ENCODE measurements at regions not wholly inside any gene's neighbourhood (a gene's known extent, or its start where the extent isn't known, plus 50 kb on each side); places are given as distances from the start of the nearest gene placed in this dataset.

GRCh38 chr4:181647396-181648147, 595.6 kb upstream of the TENM3 start:
- H3K27ac ChIP-seq (ENCODE audit: extremely low read length, insufficient read depth, low read length): no peak overlapping the region
- ChIA-PET POLR2A (no interaction called here), CTCF (ENCODE audit: low intra/inter-chr PET ratio, low total read pairs) (no interaction called here)
- no peak overlapping the region for H2AFZ ChIP-seq (ENCODE audit: low read length)
- H3K79me2 ChIP-seq (ENCODE audit: insufficient read depth, low read length): no peaks in the 10 kb centered on the region
- FAIRE-seq (no peak), DNase-seq (ENCODE audit: low spot score) (no peak), ATAC-seq (no peak)
- no peaks in the 10 kb centered on the region for H3K4me1 ChIP-seq (ENCODE audit: insufficient read depth, low read length)
- BruUV-seq (replicated peaks): no TSS peak
- no peaks in the 10 kb centered on the region for H3K36me3 ChIP-seq (replicated peaks in 1 of 2; ENCODE audit: control insufficient read depth in 1 of 2, insufficient read depth in 2 of 2, low read length in 2 of 2)
- no peaks in the 10 kb centered on the region for H4K20me1 ChIP-seq (ENCODE audit: insufficient read depth, low read length)
- no peak overlapping the region for H3K4me2 ChIP-seq (ENCODE audit: low read depth, low read length)
- H3K9me3 ChIP-seq (ENCODE audit: low read length): no peaks in the 10 kb centered on the region
- peaks cover 0 to 5% of the 10 kb centered on the region in 2 experiments; a peak in 1 of 5 replicates for H3K27me3 ChIP-seq (ENCODE audit: control insufficient read depth in 1 of 2, insufficient read depth in 2 of 2, low read length in 2 of 2)
- 31% methylated on average over 17 of the region's 19 CpGs for WGBS (ENCODE audit: low lambda C conversion rate)
- intact Hi-C loops (cut with micrococcal nuclease; ENCODE audit: unreplicated experiment) (no loop called here), in situ Hi-C loops (cut with HindIII; ENCODE audit: extremely low pct_ligation_motif_present, low pct_unique_long_range_greater_than_20kb) (no loop called here)
- H3K4me3 ChIP-seq (replicated peaks in 1 of 3; ENCODE audit: insufficient read depth in 1 of 3, low read depth in 2 of 3, low read length in 3 of 3): no peak overlapping the region
- no peak overlapping the region for H3K9ac ChIP-seq (ENCODE audit: insufficient read depth, low read depth, low read length)
- no peak for TF ChIP-seq GTF3A (CRISPR knock-in tag; conservative IDR thresholded peaks at IDR 0.05)
- no peak for TF ChIP-seq TCF7L2 (IDR thresholded peaks at IDR 0.05; ENCODE audit: low read depth, low read length)
- no peak for TF ChIP-seq ZNF75D (CRISPR knock-in tag; IDR thresholded peaks at IDR 0.05; ENCODE audit: borderline replicate concordance)
- no peak for TF ChIP-seq ZNF501 (CRISPR knock-in tag; IDR thresholded peaks at IDR 0.05)
- TF ChIP-seq REXO4 (CRISPR knock-in tag; IDR thresholded peaks at IDR 0.05; ENCODE audit: borderline replicate concordance): no peak
- TF ChIP-seq HOXD1 (CRISPR knock-in tag; IDR thresholded peaks at IDR 0.05): no peak
- TF ChIP-seq ZFP36L1 (CRISPR knock-in tag; IDR thresholded peaks at IDR 0.05): no peak

DNA sequence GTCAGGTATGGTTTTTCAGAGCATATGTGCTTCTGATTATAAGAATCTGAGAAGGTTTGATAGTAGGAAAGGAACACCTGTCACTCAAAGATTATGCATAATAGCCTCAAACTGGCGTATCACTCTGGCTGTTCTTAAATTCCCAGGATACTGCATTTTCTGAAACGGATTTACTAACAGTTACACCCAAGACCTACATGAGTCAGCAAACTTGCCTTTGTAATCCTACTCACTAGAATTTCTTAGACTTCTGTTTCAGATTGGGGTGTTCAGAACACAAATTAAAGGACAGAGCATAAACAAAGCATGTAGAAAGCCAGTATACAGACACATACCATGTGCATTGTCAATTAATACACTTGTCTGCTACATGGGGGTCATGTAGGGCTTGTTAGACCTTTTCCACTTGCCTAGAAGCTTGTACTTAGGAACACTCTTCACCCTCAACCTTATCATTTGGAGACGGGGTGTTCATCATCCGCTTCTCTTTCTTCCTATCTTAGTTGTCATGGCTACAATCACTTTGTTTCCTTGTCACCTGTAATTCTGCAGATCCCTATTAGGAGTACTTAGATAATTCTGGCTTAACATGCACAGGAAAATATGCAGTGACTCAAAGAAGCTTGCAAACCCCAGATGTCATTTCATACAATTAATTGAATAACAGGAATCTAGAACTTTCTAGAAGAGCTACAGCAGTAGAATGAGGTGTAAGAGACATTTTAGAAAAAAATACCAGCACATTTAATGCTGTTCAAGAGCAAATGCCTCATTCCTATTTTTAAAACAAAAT, 593.0 kb upstream of the TENM3 start:
- WGBS (ENCODE audit: low lambda C conversion rate): 9% methylated on average over 4 of the region's 4 CpGs
- H2AFZ ChIP-seq (ENCODE audit: low read length): no peak overlapping the region
- peaks cover 0 to 5% of the 10 kb centered on the region in 2 experiments; a peak in 1 of 5 replicates for H3K27me3 ChIP-seq (ENCODE audit: control insufficient read depth in 1 of 2, insufficient read depth in 2 of 2, low read length in 2 of 2)
- ATAC-seq (no peak), FAIRE-seq (no peak), DNase-seq (ENCODE audit: low spot score) (no peak)
- in situ Hi-C loops (cut with HindIII; ENCODE audit: extremely low pct_ligation_motif_present, low pct_unique_long_range_greater_than_20kb) (no loop called here), intact Hi-C loops (cut with micrococcal nuclease; ENCODE audit: unreplicated experiment) (no loop called here)
- no peaks in the 10 kb centered on the region for H3K79me2 ChIP-seq (ENCODE audit: insufficient read depth, low read length)
- POLR2A ChIA-PET: no interaction called here
- CTCF ChIA-PET (ENCODE audit: low intra/inter-chr PET ratio, low total read pairs): no interaction called here
- no peaks in the 10 kb centered on the region for H3K4me1 ChIP-seq (ENCODE audit: insufficient read depth, low read length)
- H3K4me3 ChIP-seq (replicated peaks in 1 of 3; ENCODE audit: insufficient read depth in 1 of 3, low read depth in 2 of 3, low read length in 3 of 3): no peak overlapping the region
- no peak overlapping the region for H3K27ac ChIP-seq (ENCODE audit: extremely low read length, insufficient read depth, low read length)
- no TSS peak for BruUV-seq (replicated peaks)
- no peak overlapping the region for H3K4me2 ChIP-seq (ENCODE audit: low read depth, low read length)
- H3K36me3 ChIP-seq (replicated peaks in 1 of 2; ENCODE audit: control insufficient read depth in 1 of 2, insufficient read depth in 2 of 2, low read length in 2 of 2): no peaks in the 10 kb centered on the region
- H4K20me1 ChIP-seq (ENCODE audit: insufficient read depth, low read length): no peaks in the 10 kb centered on the region
- H3K9ac ChIP-seq (ENCODE audit: insufficient read depth, low read depth, low read length): no peak overlapping the region
- no peaks in the 10 kb centered on the region for H3K9me3 ChIP-seq (ENCODE audit: low read length)
- TF ChIP-seq CREB1 (IDR thresholded peaks at IDR 0.05) (no peak), CREB1 (CRISPR knock-in tag; IDR thresholded peaks at IDR 0.05) (no peak), PLRG1 (conservative IDR thresholded peaks at IDR 0.05) (no peak), TAF15 (IDR thresholded peaks at IDR 0.05; ENCODE audit: low read depth, low read length, poor library complexity, severe bottlenecking) (no peak), EED (CRISPR knock-in tag; IDR thresholded peaks at IDR 0.05) (no peak), AFF4 (CRISPR knock-in tag; IDR thresholded peaks at IDR 0.05) (no peak)

Data from HepG2 (cell line).